ENCODE measurements at regions not wholly inside any gene's neighbourhood (a gene's known extent, or its start where the extent isn't known, plus 50 kb on each side); places are given as distances from the start of the nearest gene placed in this dataset.
A peak's percentile ranks its signal among the peaks of the same experiment; 100 is the strongest.

DNA sequence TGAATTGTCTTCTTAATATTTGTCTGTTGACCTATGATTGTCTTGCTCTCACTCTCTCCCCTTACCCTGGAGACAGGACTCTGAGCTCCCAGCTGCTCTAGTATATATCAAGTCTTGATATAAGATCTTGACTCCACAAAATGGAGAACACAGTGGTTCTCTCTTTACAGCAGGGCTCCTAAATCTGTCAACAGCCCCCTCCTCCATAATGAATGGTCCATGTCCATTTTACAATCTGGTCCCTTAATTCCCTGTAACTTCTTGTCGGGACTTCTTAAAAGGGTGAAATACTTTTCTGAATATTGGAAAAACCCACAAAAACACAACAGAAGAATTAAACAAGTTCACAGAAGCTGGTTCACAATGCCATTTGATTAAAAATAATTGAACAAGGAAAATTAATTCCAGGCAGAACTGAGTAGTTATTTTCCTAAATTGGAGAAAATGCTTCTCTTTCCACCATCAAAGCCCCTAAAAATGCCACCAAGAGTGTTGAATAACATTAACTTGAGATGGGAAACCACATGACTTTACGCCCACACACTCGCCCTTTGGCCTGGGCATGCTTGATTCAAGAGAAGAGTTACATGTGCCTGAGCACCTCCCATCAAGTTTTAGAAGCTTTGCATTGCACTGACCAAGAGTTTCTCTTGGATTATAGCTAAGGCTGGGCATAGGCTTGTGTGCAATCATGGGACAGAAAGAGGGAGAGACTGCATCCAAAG lies 109.8 kb downstream of the TOMM20 start:
- Mint-ChIP-seq H3K4me1 (ENCODE audit: low read depth, unreplicated experiment) (peaks cover 47% of the 10 kb centered on the region), H3K9me3 (ENCODE audit: unreplicated experiment) (peaks cover 6% of the 10 kb centered on the region), H3K4me3 (ENCODE audit: unreplicated experiment) (no peak overlapping the region), H3K36me3 (ENCODE audit: low read depth, unreplicated experiment) (peaks cover 4% of the 10 kb centered on the region), H3K27ac (ENCODE audit: unreplicated experiment) (peak overlapping the region; percentile 99), H3K27me3 (ENCODE audit: low read depth, unreplicated experiment) (no peaks in the 10 kb centered on the region)
- Histone ChIP-seq H3K79me2 (ENCODE audit: insufficient read depth, low read length) (no peaks in the 10 kb centered on the region), H3K9me3 (ENCODE audit: insufficient read depth, low read depth, low read length) (peaks cover 4% of the 10 kb centered on the region), H2AFZ (ENCODE audit: low read depth, low read length) (no peak overlapping the region), H3K27ac (ENCODE audit: low read depth, low read length) (peak overlapping the region; percentile 93), H3K4me1 (ENCODE audit: insufficient read depth, low read length) (peaks cover 29% of the 10 kb centered on the region), H3K9ac (ENCODE audit: low read length) (peak overlapping the region; percentile 42), H3K27me3 (ENCODE audit: insufficient read depth, low read length) (no peaks in the 10 kb centered on the region), H3K36me3 (ENCODE audit: insufficient read depth, low read length) (no peaks in the 10 kb centered on the region), H3K4me2 (ENCODE audit: low read length) (peak overlapping the region; percentile 38), H3K4me3 (ENCODE audit: insufficient read depth, low read depth, low read length) (no peak overlapping the region), H4K20me1 (ENCODE audit: insufficient read depth, low read length) (no peaks in the 10 kb centered on the region)
- no peak for TF ChIP-seq EZH2 (IDR thresholded peaks at IDR 0.05; ENCODE audit: insufficient read depth, low read length)
- TF ChIP-seq, protein P1, sequence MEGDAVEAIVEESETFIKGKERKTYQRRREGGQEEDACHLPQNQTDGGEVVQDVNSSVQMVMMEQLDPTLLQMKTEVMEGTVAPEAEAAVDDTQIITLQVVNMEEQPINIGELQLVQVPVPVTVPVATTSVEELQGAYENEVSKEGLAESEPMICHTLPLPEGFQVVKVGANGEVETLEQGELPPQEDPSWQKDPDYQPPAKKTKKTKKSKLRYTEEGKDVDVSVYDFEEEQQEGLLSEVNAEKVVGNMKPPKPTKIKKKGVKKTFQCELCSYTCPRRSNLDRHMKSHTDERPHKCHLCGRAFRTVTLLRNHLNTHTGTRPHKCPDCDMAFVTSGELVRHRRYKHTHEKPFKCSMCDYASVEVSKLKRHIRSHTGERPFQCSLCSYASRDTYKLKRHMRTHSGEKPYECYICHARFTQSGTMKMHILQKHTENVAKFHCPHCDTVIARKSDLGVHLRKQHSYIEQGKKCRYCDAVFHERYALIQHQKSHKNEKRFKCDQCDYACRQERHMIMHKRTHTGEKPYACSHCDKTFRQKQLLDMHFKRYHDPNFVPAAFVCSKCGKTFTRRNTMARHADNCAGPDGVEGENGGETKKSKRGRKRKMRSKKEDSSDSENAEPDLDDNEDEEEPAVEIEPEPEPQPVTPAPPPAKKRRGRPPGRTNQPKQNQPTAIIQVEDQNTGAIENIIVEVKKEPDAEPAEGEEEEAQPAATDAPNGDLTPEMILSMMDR (IDR thresholded peaks at IDR 0.05; ENCODE audit: insufficient read depth, low read depth, low read length): no peak
- FAIRE-seq (no peak), DNase-seq (ENCODE audit: low read depth) (no peak)

GRCh38 chr1:235018161-235018560 lies 110.5 kb downstream of the TOMM20 start:
- H3K36me3 Mint-ChIP-seq (ENCODE audit: low read depth, unreplicated experiment): peaks cover 4% of the 10 kb centered on the region
- peak; percentile 99 for DNase-seq (ENCODE audit: low read depth)

More at GRCh38 chr1:235018161-235018560, 110.5 kb downstream of the TOMM20 start:
- H3K27me3 Mint-ChIP-seq (ENCODE audit: low read depth, unreplicated experiment): no peaks in the 10 kb centered on the region
- peak overlapping the region; percentile 65 for H3K4me3 Mint-ChIP-seq (ENCODE audit: unreplicated experiment)
- Histone ChIP-seq H2AFZ (ENCODE audit: low read depth, low read length) (peak overlapping the region; percentile 8), H4K20me1 (ENCODE audit: insufficient read depth, low read length) (no peaks in the 10 kb centered on the region), H3K36me3 (ENCODE audit: insufficient read depth, low read length) (no peaks in the 10 kb centered on the region), H3K9me3 (ENCODE audit: insufficient read depth, low read depth, low read length) (peaks cover 4% of the 10 kb centered on the region), H3K27me3 (ENCODE audit: insufficient read depth, low read length) (no peaks in the 10 kb centered on the region), H3K4me1 (ENCODE audit: insufficient read depth, low read length) (peaks cover 29% of the 10 kb centered on the region), H3K79me2 (ENCODE audit: insufficient read depth, low read length) (no peaks in the 10 kb centered on the region), H3K4me2 (ENCODE audit: low read length) (peak overlapping the region; percentile 59), H3K27ac (ENCODE audit: low read depth, low read length) (peak overlapping the region; percentile 93), H3K4me3 (ENCODE audit: insufficient read depth, low read depth, low read length) (no peak overlapping the region), H3K9ac (ENCODE audit: low read length) (peak overlapping the region; percentile 64)
- H3K4me1 Mint-ChIP-seq (ENCODE audit: low read depth, unreplicated experiment): peaks cover 45% of the 10 kb centered on the region
- H3K27ac Mint-ChIP-seq (ENCODE audit: unreplicated experiment): peak overlapping the region; percentile 99
- peaks cover 6% of the 10 kb centered on the region for H3K9me3 Mint-ChIP-seq (ENCODE audit: unreplicated experiment)
- peak; percentile 50 for FAIRE-seq
- TF ChIP-seq EZH2 (IDR thresholded peaks at IDR 0.05; ENCODE audit: insufficient read depth, low read length): no peak
- TF ChIP-seq, protein P1 (IDR thresholded peaks at IDR 0.05; ENCODE audit: insufficient read depth, low read depth, low read length): no peak

Data from astrocyte (in vitro differentiated cells and primary cell).